IMR-90 (cell line): ENCODE measurements at regions not wholly inside any gene's neighbourhood (a gene's known extent, or its start where the extent isn't known, plus 50 kb on each side); places are given as distances from the start of the nearest gene placed in this dataset.

Experiments
- ATAC-seq: fragments of 200-7000 bp; cut with Tn5 transposase; 2 replicates; pipeline ENCODE4 v1.9.1; 2020; ENCODE audit warnings: low read depth, mild to moderate bottlenecking, moderate library complexity
- BruUV-seq: library from RNA; stranded (reverse); fragments of 400-500 nt; replicated peaks from 2 replicates; lab custom pipeline; 2021; lab: Mats Ljungman, UMichigan
- CTCF ChIA-PET: fragments of 300-600 bp; formaldehyde crosslinking; extraction: SDS; loops from one replicate; lab custom pipeline; 2021; ENCODE audit warnings: antibody characterized with exemption; lab: Yijun Ruan, JAX
- POLR2A ChIA-PET: fragments of 300-600 bp; sonication (Branson Sonifier 250); formaldehyde crosslinking; loops from one replicate; lab custom pipeline; 2022; ENCODE audit warnings: antibody characterized with exemption; ENCODE audit not compliant: unreplicated experiment; lab: Charles Lee
- DNase-seq: peaks from one replicate; pipeline ENCODE4 v3.0.0; 2013
- H2AFZ ChIP-seq: replicated peaks from 2 replicates; pipeline ENCODE3; 2013; ENCODE audit warnings: low read length, mild to moderate bottlenecking; ENCODE audit not compliant: poor library complexity
- H2AK5ac ChIP-seq: 2 replicates; pipeline ENCODE4 v1.6.1; 2013; ENCODE audit warnings: low read depth, low read length, inconsistent platforms
- H2AK9ac ChIP-seq: replicated peaks from 2 replicates; pipeline ENCODE3; 2013; ENCODE audit warnings: mild to moderate bottlenecking, low read depth, low read length, moderate library complexity; ENCODE audit not compliant: poor library complexity
- H2BK120ac ChIP-seq: 2 replicates; pipeline ENCODE4 v1.6.1; 2013; ENCODE audit warnings: low read depth, low read length, inconsistent platforms
- H2BK15ac ChIP-seq: 3 replicates; pipeline ENCODE4 v1.6.1; 2013; ENCODE audit warnings: low read depth, low read length, inconsistent platforms
- H2BK20ac ChIP-seq: 2 replicates; pipeline ENCODE4 v1.6.1; 2013; ENCODE audit warnings: low read depth, mild to moderate bottlenecking, inconsistent platforms, low read length, moderate library complexity
- H2BK5ac ChIP-seq: 2 replicates; pipeline ENCODE4 v1.6.1; 2013; ENCODE audit warnings: mild to moderate bottlenecking, low read depth, low read length, inconsistent platforms; ENCODE audit not compliant: poor library complexity, severe bottlenecking
- H3K14ac ChIP-seq: replicated peaks from 2 replicates; pipeline ENCODE4 v1.6.1; 2013; ENCODE audit warnings: low read depth, low read length, inconsistent platforms
- H3K18ac ChIP-seq: 2 replicates; pipeline ENCODE4 v1.6.1; 2013; ENCODE audit warnings: low read depth, low read length, control low read depth
- H3K23ac ChIP-seq: 2 replicates; pipeline ENCODE4 v1.6.1; 2013; ENCODE audit warnings: low read depth, low read length, inconsistent platforms
- H3K27ac ChIP-seq: 2 replicates; pipeline ENCODE4 v1.5.1; 2013; ENCODE audit warnings: mild to moderate bottlenecking, control low read depth, low read length; ENCODE audit not compliant: insufficient read depth
- H3K27me3 ChIP-seq: 2 replicates; pipeline ENCODE4 v1.6.1; 2013; ENCODE audit warnings: low read length; ENCODE audit not compliant: control insufficient read depth, insufficient read depth
- H3K36me3 ChIP-seq: 2 replicates; pipeline ENCODE4 v1.6.1; 2013; ENCODE audit warnings: low read length, mixed read lengths; ENCODE audit not compliant: control insufficient read depth, insufficient read depth
- H3K4ac ChIP-seq: 2 replicates; pipeline ENCODE4 v1.6.1; 2013; ENCODE audit warnings: low read depth, low read length, inconsistent platforms
- H3K4me1 ChIP-seq: 2 replicates; pipeline ENCODE4 v1.6.1; 2013; ENCODE audit warnings: low read length, mixed read lengths; ENCODE audit not compliant: control insufficient read depth, insufficient read depth
- H3K4me2 ChIP-seq: 2 replicates; pipeline ENCODE4 v1.6.1; 2013; ENCODE audit warnings: low read depth, mild to moderate bottlenecking, control low read depth, low read length, moderate library complexity
- H3K4me3 ChIP-seq: 2 replicates; pipeline ENCODE4 v1.5.1; 2013; ENCODE audit warnings: low read depth, mild to moderate bottlenecking, control low read depth, low read length, moderate library complexity; ENCODE audit not compliant: insufficient read depth
- H3K56ac ChIP-seq: 2 replicates; pipeline ENCODE4 v1.6.1; 2013; ENCODE audit warnings: low read length, inconsistent platforms; ENCODE audit not compliant: insufficient read depth; ENCODE audit errors: extremely low read depth
- H3K79me1 ChIP-seq, 2 experiments: 2 replicates each; pipeline ENCODE4 v1.6.1; 2013; ENCODE audit warnings: low read length in 2 of 2, inconsistent platforms in 1 of 2, low read depth in 1 of 2
- H3K9ac ChIP-seq: 2 replicates; pipeline ENCODE4 v1.6.1; 2013; ENCODE audit warnings: low read depth, low read length, control low read depth
- H3K9me1 ChIP-seq: 2 replicates; pipeline ENCODE4 v1.6.1; 2013; ENCODE audit warnings: low read length, inconsistent platforms; ENCODE audit not compliant: insufficient read depth
- H3K9me3 ChIP-seq: 2 replicates; pipeline ENCODE4 v1.6.1; 2013; ENCODE audit warnings: low read length; ENCODE audit not compliant: control insufficient read depth, insufficient read depth
- H4K20me1 ChIP-seq: 2 replicates; pipeline ENCODE4 v1.6.1; 2013; ENCODE audit warnings: low read length, inconsistent platforms; ENCODE audit not compliant: insufficient read depth
- H4K5ac ChIP-seq: 2 replicates; pipeline ENCODE4 v1.6.1; 2013; ENCODE audit warnings: mild to moderate bottlenecking, low read depth, low read length, control low read depth
- H4K8ac ChIP-seq, 2 experiments: 2 replicates each; pipeline ENCODE4 v1.6.1; 2013; ENCODE audit warnings: low read depth in 2 of 2, low read length in 2 of 2, control low read depth in 1 of 2, inconsistent platforms in 1 of 2
- H4K91ac ChIP-seq: 2 replicates; pipeline ENCODE4 v1.6.1; 2013; ENCODE audit warnings: low read depth, low read length, inconsistent platforms; ENCODE audit not compliant: insufficient read depth
- BHLHE40 ChIP-seq: fragments of 150-350 bp; IDR thresholded peaks from 2 replicates; pipeline ENCODE4 v1.6.1; 2016; ENCODE audit warnings: mild to moderate bottlenecking, low read depth, low read length
- CEBPB ChIP-seq: IDR thresholded peaks from 2 replicates; pipeline ENCODE4 v1.6.1; 2012; ENCODE audit warnings: low read depth, low read length, improper control_type of control experiment
- CHD1 ChIP-seq: IDR thresholded peaks from 2 replicates; pipeline ENCODE4 v1.6.1; 2012; ENCODE audit warnings: low read depth, low read length, improper control_type of control experiment
- ELK1 ChIP-seq: fragments of 150-350 bp; IDR thresholded peaks from 2 replicates; pipeline ENCODE4 v1.6.1; 2016; ENCODE audit warnings: low read depth, mild to moderate bottlenecking, low read length, moderate library complexity, borderline replicate concordance
- MAFK ChIP-seq: IDR thresholded peaks from 2 replicates; pipeline ENCODE4 v1.6.1; 2012; ENCODE audit warnings: low read depth, low read length, improper control_type of control experiment
- MAZ ChIP-seq: IDR thresholded peaks from 2 replicates; pipeline ENCODE4 v1.6.1; 2012; ENCODE audit warnings: low read depth, mild to moderate bottlenecking, low read length, improper control_type of control experiment, moderate library complexity, borderline replicate concordance
- NFE2L2 ChIP-seq: fragments of 150-350 bp; IDR thresholded peaks from 2 replicates; pipeline ENCODE4 v1.6.1; 2016; ENCODE audit warnings: low read depth, mild to moderate bottlenecking, low read length
- RAD21 ChIP-seq: IDR thresholded peaks from 2 replicates; pipeline ENCODE4 v1.6.1; 2012; ENCODE audit warnings: low read length, improper control_type of control experiment
- RFX5 ChIP-seq: IDR thresholded peaks from 2 replicates; pipeline ENCODE4 v1.8.0; 2012; ENCODE audit warnings: low read depth, mild to moderate bottlenecking, low read length, moderate library complexity
- SMC3 ChIP-seq: fragments of 150-350 bp; IDR thresholded peaks from 2 replicates; pipeline ENCODE4 v1.6.1; 2016; ENCODE audit warnings: low read depth, mild to moderate bottlenecking, antibody characterized with exemption, low read length, moderate library complexity
- USF2 ChIP-seq: fragments of 150-350 bp; IDR thresholded peaks from 2 replicates; pipeline ENCODE4 v1.6.1; 2017; ENCODE audit warnings: mild to moderate bottlenecking, antibody characterized with exemption, low read length, low read depth
- WGBS, 2 experiments: methylation state at CpG; one replicate each; pipeline versions ENCODE4 v1.1.5 to v1.1.7; 2013; ENCODE audit warnings: missing lambda C conversion rate in 2 of 2; ENCODE audit not compliant: insufficient read length in 1 of 2; ENCODE audit errors: extremely low coverage in 2 of 2; 5-methylcytosine and 5-hydroxymethylcytosine counted together
- dilution Hi-C: fragments of 300-500 bp; cut with HindIII; formaldehyde crosslinking; loops from one replicate; pipeline ENCODE4 v1.14.3; 2018; ENCODE audit warnings: low sequenced_read_pairs; ENCODE audit not compliant: unreplicated experiment
- in situ Hi-C: fragments of 300-500 bp; cut with MboI; formaldehyde crosslinking; loops from 3 replicates; pipeline ENCODE4 v1.14.3; 2019; ENCODE audit warnings: low sequenced_read_pairs, inconsistent platforms, mixed read lengths
- intact Hi-C: fragments of 100-400 bp; cut with micrococcal nuclease; formaldehyde crosslinking; loops from 2 replicates; pipeline ENCODE4 v1.10.0; 2022

GRCh38 chr6:92648364-92649086 lies 770.8 kb downstream of the EPHA7 start:
- Histone ChIP-seq H3K4me1 (no peaks in the 10 kb centered on the region), H2AK9ac (no peak overlapping the region), H4K5ac (no peak overlapping the region), H3K9me3 (no peaks in the 10 kb centered on the region), H3K9me1 (no peaks in the 10 kb centered on the region), H2BK20ac (no peak overlapping the region), H3K23ac (no peak overlapping the region), H4K20me1 (no peaks in the 10 kb centered on the region), H4K91ac (no peak overlapping the region), H3K14ac (no peak overlapping the region), H3K27ac (no peak overlapping the region), H3K9ac (no peak overlapping the region), H2AK5ac (no peak overlapping the region), H4K8ac (no peak overlapping the region), H3K4me3 (no peak overlapping the region), H3K4me2 (no peak overlapping the region), H3K27me3 (no peaks in the 10 kb centered on the region), H2BK15ac (no peak overlapping the region), H2AFZ (no peak overlapping the region), H3K56ac (no peak overlapping the region), H3K36me3 (no peaks in the 10 kb centered on the region), H2BK120ac (no peak overlapping the region), H3K18ac (no peak overlapping the region), H2BK5ac (no peak overlapping the region), H3K4ac (no peak overlapping the region), H3K79me1 (no peaks in the 10 kb centered on the region)
- no peak for DNase-seq
- BruUV-seq, result no TSS peak
- dilution Hi-C loops (no loop called here), in situ Hi-C loops (no loop called here), intact Hi-C loops (loop anchor here (10.0 kb wide), 1 partner anchor 1704 kb away; no protein-coding TSS in a partner anchor)
- WGBS, 2 experiments, result no CpG with 5 or more reads among the region's 5 CpGs
- ChIA-PET POLR2A (no interaction called here), CTCF (no interaction called here)
- TF ChIP-seq MAZ (no peak), NFE2L2 (no peak), RAD21 (no peak), CHD1 (no peak), RFX5 (no peak), BHLHE40 (no peak), SMC3 (no peak), ELK1 (no peak), CEBPB (no peak), MAFK (no peak), USF2 (no peak)
- ATAC-seq, result no peak
